RPMI8226 (cell line): ENCODE measurements at regions not wholly inside any gene's neighbourhood (a gene's known extent, or its start where the extent isn't known, plus 50 kb on each side); places are given as distances from the start of the nearest gene placed in this dataset.
"Not testable (repeated sequence)": the region's sequence is repeated elsewhere in the genome, so short reads cannot be mapped to it uniquely, and the experiment has no call there.

ENCODE experiments used
- DNase-seq: peaks from one replicate; pipeline ENCODE4 v3.0.0-alpha.2; 2015

DNA sequence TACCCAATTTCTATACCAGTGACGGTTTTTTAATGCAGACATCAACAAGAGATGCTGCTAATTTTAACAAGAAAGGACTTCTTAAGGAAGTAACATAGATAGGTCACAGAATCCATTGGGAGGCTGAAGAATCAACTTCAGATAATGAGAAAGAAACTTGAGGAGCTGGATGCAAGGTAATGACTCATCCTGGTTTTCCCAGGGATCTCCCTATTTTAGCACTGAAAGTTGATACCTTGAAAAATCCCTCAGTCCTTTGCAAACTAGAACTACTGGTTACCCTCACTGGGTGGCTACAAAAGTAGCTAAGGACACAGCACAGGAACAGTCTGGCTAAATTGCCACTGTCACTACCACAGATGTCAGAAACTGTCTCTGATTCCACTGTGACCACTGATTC lies 561.9 kb downstream of the FLRT2 start:
- no peak for DNase-seq

DNA sequence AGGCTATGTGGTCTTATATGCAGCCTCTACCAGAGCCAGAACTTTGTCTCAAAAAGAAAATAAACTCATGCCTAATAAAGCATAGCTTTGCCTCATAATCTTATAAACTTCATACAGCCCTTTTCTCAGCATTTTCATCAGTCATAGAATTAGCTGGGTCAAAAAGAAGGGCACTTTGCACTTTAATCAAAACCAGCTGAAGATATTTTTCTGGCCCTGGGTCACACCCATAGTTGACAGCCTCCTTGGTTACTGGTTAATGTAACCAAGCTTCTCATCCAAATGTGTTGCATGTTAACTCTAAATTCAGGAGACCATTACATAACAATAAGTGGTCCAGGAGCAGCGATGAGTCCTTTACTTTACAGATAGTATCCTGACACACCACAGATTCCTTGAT lies 558.2 kb downstream of the FLRT2 start:
- no peak for DNase-seq

DNA sequence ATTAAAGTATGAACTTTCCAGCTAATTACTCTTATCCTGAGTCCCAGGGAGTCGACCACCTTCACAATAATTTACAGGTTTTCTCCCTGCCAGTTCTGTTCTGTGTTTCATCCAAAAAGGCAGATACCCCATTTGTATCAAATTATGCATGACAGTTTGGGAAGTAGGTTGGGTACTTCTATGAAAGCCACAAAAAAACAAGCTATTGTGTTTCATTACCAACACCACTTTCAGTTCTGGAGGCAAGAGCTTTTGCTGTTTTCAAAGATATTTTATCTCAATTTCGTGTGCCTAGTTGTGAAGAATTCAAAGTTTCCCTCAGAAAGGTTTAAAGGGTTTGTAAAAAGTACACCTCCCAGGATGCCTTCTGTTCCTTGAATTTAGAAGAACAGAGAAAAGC lies 557.4 kb downstream of the FLRT2 start:
- no peak for DNase-seq

DNA sequence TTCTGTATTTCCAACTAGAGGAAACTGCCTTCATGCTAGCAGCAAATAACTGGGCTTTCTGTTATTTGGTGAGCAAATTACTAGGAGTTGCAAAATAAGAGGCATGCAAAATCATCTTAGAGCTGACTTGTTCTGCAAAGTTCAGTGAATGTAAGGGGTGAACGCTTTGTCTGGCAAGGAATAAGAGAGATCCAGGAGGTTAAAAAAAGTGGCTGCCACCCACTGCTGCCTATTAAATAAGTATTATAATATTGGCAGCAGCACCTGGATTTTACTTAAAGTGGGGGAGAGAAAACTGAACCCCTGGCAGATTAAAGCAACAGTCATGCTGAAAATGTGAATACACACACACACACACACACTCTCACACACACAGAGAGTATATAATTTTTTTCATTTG lies 557.0 kb downstream of the FLRT2 start:
- no peak for DNase-seq

DNA sequence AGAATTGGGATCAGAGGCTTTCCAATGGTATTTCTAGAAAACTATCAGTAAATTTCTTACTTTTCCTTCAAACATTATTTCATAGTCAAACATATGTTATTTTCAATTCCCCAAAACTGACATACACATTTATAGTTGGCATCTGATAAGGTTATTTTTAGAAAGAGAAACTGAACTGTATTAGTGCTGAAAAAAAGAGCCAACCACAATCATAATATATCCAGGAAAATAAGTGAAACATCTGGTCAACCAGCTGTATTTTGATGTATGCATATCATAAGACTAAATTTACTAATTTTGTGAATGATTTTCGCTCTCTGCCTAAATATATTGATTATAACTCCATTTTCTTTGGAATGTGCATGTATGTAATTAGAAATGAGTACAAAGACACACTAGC lies 554.2 kb downstream of the FLRT2 start:
- peak; percentile 19 for DNase-seq

- DNase-seq, result no peak
Observed at GRCh38 chr14:86083616-86084015, 553.7 kb downstream of the FLRT2 start.

GRCh38 chr14:86072116-86072894 lies 542.4 kb downstream of the FLRT2 start:
- DNase-seq, result no peak

DNA sequence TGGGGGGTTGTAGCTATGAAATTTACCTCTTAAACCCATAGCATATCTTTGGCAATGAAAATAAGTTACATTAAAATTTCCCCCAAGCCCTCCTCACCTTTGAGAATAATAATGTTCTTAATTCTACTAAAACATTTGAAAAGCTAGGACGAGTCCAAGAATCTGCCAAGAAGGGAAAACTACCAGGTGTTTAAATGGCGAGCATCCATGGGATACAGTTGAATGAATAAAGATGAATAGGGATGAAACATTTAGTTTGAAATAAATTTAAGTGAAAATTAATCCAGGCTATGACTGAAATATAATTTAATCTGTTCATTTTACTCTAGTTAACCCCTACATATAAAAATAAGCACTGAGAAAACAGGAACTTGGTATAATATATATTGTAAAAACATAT lies 536.7 kb downstream of the FLRT2 start:
- no peak for DNase-seq

- DNase-seq, result no peak
Observed at GRCh38 chr14:86065407-86065806, 535.5 kb downstream of the FLRT2 start.

DNA sequence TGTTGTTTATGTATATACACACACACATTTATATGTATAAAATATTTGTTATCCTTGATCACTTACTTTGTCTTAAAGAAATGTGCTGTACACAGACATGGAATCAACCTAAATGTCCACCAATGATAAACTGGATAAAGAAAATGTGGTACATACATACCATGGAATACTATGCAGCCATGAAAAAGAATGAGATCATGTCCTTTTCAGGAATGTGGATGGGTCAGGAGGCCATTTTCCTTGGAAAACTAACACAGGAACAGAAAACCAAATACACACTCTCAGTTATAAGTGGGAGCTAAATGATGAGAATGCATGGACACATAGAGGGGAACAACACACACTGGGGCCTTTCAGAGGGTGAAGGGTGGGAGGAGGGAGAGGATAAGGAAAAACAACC lies 534.7 kb downstream of the FLRT2 start:
- DNase-seq, result not testable (repeated sequence)

- DNase-seq, result peak; percentile 20
Observed at GRCh38 chr14:86057018-86057667, 527.2 kb downstream of the FLRT2 start.

DNA sequence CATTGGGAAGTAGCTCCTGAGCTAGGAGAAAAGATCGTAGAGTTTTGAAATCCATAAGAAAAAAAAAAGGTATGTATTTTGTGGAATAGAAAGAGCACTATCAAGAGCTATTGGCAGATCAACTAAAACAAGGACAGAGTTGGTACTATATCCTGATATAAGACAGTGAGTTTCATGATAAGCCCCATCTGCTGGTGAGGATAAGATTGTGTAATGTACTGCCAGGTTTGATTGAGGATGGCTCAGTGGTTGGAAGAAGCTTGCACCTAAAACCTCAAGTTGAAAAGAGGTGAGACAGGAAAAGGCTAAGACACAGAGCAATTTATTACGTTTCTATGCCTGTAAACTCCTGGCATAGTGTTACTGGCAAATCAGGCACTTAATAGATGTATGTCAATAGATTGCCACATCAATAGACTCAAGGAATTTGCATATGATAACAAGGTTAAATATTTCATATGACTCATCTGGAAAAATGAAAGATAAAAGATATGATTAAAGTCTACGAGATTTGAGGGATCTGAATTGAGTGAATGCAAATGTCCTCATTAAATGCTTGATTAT lies 525.6 kb downstream of the FLRT2 start:
- DNase-seq, result peak; percentile 9

DNA sequence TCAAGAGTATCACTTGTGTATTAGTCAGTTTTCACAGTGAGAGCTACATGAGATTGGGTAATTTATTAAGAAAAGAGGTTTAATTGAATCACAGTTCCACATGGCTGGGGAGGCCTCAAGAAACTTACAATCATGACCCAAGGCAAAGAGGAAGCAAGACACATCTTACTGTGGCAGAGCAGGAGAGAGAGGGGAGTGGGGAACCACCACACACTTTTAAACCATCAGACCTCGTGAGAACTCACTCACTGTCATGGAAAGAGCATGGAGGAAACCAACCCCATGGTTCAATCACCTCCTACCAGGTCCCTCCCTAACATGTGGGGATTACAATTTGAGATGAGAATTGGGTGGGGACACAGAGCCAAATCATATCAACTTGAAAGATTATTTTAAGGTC lies 522.9 kb downstream of the FLRT2 start:
- DNase-seq, result no peak

- DNase-seq, result no peak
Observed at GRCh38 chr14:86050757-86051156, 520.8 kb downstream of the FLRT2 start.

GRCh38 chr14:86050072-86050683 lies 520.2 kb downstream of the FLRT2 start:
- peak; percentile 20 for DNase-seq

DNA sequence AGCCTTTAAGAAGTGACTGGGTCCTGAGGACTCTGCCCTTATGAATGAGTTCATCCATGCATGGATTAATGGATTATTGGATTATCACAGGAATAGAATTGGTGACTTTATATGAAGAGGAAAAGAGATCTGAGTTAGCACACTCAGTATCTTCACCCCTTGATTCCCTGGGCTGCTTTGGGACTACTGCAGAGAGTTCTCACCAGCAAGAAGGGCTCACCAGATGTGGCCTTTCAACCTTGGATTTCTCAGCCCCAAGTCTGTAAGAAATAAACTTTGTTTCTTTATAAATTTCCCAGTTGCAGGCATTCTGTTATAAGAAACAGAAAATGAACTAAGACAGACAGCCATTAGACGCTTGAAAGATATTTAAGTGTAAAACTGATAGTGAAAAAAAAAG lies 509.2 kb downstream of the FLRT2 start:
- DNase-seq, result no peak

DNA sequence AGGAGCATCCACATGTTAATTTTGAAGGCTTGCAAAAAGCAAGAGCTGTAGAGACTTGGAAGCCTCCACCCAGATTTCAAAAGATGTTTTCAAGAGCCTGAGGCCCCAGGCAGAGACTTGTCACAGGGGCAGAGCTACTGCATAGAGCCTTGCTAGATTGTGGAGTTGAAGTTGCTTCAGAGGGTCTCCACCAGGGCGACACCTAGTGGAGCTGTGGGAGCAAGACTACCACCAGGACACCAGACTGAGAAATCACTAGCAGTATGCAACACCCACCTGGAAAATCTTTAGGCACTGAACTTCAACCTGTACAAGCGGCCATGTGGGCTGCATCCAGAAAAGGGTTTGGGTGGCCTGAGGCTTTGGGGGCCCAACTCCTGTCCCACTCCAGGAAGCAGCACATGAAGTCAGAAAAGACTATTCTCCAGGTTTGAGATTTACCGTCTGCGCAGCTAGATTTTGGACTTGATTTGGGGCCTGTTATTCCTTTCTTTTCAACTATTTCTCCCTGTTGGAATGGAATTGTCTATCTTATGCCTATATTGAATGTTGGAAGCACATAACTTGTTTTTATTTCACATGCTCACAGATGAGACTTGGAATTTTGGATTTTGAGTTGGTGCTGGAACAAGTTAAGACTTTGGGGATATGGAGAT lies 508.6 kb downstream of the FLRT2 start:
- peak; percentile 42 for DNase-seq

- DNase-seq, result peak; percentile 46
Observed at GRCh38 chr14:86035882-86036281, 505.9 kb downstream of the FLRT2 start.

- DNase-seq, result no peak
Observed at GRCh38 chr14:86027990-86028389, 498.0 kb downstream of the FLRT2 start.

- no peak for DNase-seq
Observed at GRCh38 chr14:86027144-86027543, 497.2 kb downstream of the FLRT2 start.

- no peak for DNase-seq
Observed at GRCh38 chr14:86022031-86022629, 492.2 kb downstream of the FLRT2 start.

DNA sequence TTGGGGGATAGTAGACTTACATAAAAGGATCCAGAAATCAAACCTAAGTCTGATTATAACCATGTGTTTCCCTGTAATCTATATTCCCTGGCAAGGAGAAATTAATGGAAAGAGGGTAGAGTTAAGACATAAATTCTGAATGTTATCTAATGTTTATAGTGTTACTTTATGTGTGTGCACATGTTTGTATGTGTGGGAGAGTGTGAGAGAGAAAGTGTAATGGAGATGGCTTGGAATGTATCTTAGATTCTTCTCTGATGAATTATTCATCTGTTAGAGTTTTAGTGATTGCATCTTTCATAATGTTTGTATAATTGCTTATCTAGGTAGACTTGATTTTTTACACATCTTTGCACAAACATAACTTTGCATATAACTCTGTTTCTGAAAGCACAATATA lies 490.9 kb downstream of the FLRT2 start:
- DNase-seq, result no peak

DNA sequence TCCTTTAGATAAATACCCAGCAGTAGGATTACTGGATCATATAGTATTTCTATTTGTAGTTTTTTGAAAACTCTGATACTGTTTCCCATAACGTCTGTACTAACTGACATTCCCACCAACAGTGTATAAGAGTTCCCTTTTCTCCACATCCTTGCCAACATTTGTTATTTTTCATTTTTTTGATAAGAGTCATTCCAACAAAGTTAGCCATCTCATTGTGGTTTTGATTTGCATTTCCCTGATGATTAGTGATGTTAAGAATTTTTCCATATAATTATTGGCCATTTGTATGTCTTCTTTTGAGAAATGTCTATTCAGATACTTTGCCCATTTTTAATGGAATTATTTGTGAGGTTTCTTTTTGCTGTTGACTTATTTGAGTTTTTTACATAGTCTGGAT lies 486.0 kb downstream of the FLRT2 start:
- DNase-seq, result no peak
